H9 (cell line): ENCODE measurements at regions not wholly inside any gene's neighbourhood (a gene's known extent, or its start where the extent isn't known, plus 50 kb on each side); places are given as distances from the start of the nearest gene placed in this dataset.

Experiments
- DNase-seq: peaks from one replicate; pipeline ENCODE4 v3.0.0-alpha.2; 2017
- H2AFZ ChIP-seq: one replicate; pipeline ENCODE4 v1.6.1; 2013; ENCODE audit warnings: mild to moderate bottlenecking, low read length, control low read depth, moderate library complexity
- H2AK5ac ChIP-seq: 2 replicates; pipeline ENCODE4 v1.6.1; 2013; ENCODE audit warnings: low read length, control low read depth, mixed read lengths; ENCODE audit not compliant: insufficient read length
- H2BK120ac ChIP-seq: one replicate; pipeline ENCODE4 v1.6.1; 2013; ENCODE audit warnings: low read depth, mild to moderate bottlenecking, low read length, control low read depth, inconsistent platforms; ENCODE audit not compliant: poor library complexity, severe bottlenecking
- H2BK12ac ChIP-seq: 2 replicates; pipeline ENCODE4 v1.6.1; 2013; ENCODE audit warnings: low read length, control low read depth, mixed read lengths, low read depth; ENCODE audit not compliant: insufficient read length
- H2BK15ac ChIP-seq: 2 replicates; pipeline ENCODE4 v1.6.1; 2013; ENCODE audit warnings: low read depth, low read length, control low read depth
- H2BK20ac ChIP-seq: one replicate; pipeline ENCODE4 v1.6.1; 2013; ENCODE audit warnings: low read depth, mild to moderate bottlenecking, low read length, control low read depth, inconsistent platforms; ENCODE audit not compliant: poor library complexity, severe bottlenecking
- H2BK5ac ChIP-seq: 2 replicates; pipeline ENCODE4 v1.6.1; 2013; ENCODE audit warnings: low read length, control low read depth, mixed read lengths; ENCODE audit not compliant: insufficient read length
- H3K14ac ChIP-seq: 2 replicates; pipeline ENCODE4 v1.6.1; 2013; ENCODE audit warnings: low read length, control low read depth; ENCODE audit not compliant: insufficient read depth
- H3K18ac ChIP-seq: 2 replicates; pipeline ENCODE4 v1.6.1; 2013; ENCODE audit warnings: low read depth, mild to moderate bottlenecking, mixed read lengths, low read length, control low read depth; ENCODE audit not compliant: insufficient read length
- H3K23ac ChIP-seq: 2 replicates; pipeline ENCODE4 v1.6.1; 2013; ENCODE audit warnings: low read length, control low read depth, mixed read lengths, low read depth; ENCODE audit not compliant: insufficient read length
- H3K23me2 ChIP-seq: 2 replicates; pipeline ENCODE4 v1.6.1; 2013; ENCODE audit warnings: low read depth, mild to moderate bottlenecking, mixed read lengths, low read length, control low read depth; ENCODE audit not compliant: insufficient read length, poor library complexity, severe bottlenecking
- H3K27ac ChIP-seq: 2 replicates; pipeline ENCODE4 v1.5.1; 2013; ENCODE audit warnings: low read length, control low read depth, mixed read lengths, low read depth; ENCODE audit not compliant: insufficient read length
- H3K27me3 ChIP-seq: 2 replicates; pipeline ENCODE4 v1.6.1; 2013; ENCODE audit warnings: low read length, control low read depth, inconsistent platforms; ENCODE audit not compliant: insufficient read depth
- H3K4ac ChIP-seq: 2 replicates; pipeline ENCODE4 v1.6.1; 2013; ENCODE audit warnings: low read depth, mild to moderate bottlenecking, control low read depth, inconsistent platforms, low read length, moderate library complexity
- H3K4me1 ChIP-seq: 2 replicates; pipeline ENCODE4 v1.6.1; 2013; ENCODE audit warnings: low read length, control low read depth, inconsistent platforms; ENCODE audit not compliant: insufficient read depth
- H3K4me2 ChIP-seq: 2 replicates; pipeline ENCODE4 v1.6.1; 2013; ENCODE audit warnings: low read length, control low read depth, mixed read lengths; ENCODE audit not compliant: insufficient read length, insufficient read depth
- H3K56ac ChIP-seq: 2 replicates; pipeline ENCODE4 v1.6.1; 2013; ENCODE audit warnings: low read depth, mild to moderate bottlenecking, mixed read lengths, low read length, control low read depth; ENCODE audit not compliant: insufficient read length
- H3K79me1 ChIP-seq: 2 replicates; pipeline ENCODE4 v1.6.1; 2013; ENCODE audit warnings: low read depth, mild to moderate bottlenecking, moderate library complexity, low read length, control low read depth, inconsistent platforms; ENCODE audit not compliant: insufficient read depth, poor library complexity, severe bottlenecking
- H3K79me2 ChIP-seq: 2 replicates; pipeline ENCODE4 v1.6.1; 2013; ENCODE audit warnings: low read length, control low read depth, inconsistent platforms; ENCODE audit not compliant: insufficient read depth
- H3K9ac ChIP-seq: 2 replicates; pipeline ENCODE4 v1.6.1; 2013; ENCODE audit warnings: low read length, control low read depth, mixed read lengths; ENCODE audit not compliant: insufficient read length; ENCODE audit errors: extremely low read depth
- H3K9me3 ChIP-seq: one replicate; pipeline ENCODE4 v1.6.1; 2013; ENCODE audit warnings: low read depth, low read length, inconsistent platforms; ENCODE audit not compliant: control insufficient read depth
- H3T11ph ChIP-seq: one replicate; pipeline ENCODE4 v1.6.1; 2013; ENCODE audit warnings: mild to moderate bottlenecking, low read length, control low read depth, inconsistent platforms
- H4K20me1 ChIP-seq: one replicate; pipeline ENCODE4 v1.6.1; 2013; ENCODE audit not compliant: control insufficient read depth, insufficient read length, insufficient read depth
- H4K5ac ChIP-seq: 2 replicates; pipeline ENCODE4 v1.6.1; 2013; ENCODE audit warnings: low read depth, mild to moderate bottlenecking, mixed read lengths, low read length, control low read depth; ENCODE audit not compliant: insufficient read length
- H4K8ac ChIP-seq: replicated peaks from 2 replicates; pipeline ENCODE4 v1.6.1; 2013; ENCODE audit warnings: low read length, control low read depth, mixed read lengths, low read depth; ENCODE audit not compliant: insufficient read length
- H4K91ac ChIP-seq: 2 replicates; pipeline ENCODE4 v1.6.1; 2013; ENCODE audit warnings: low read depth, mild to moderate bottlenecking, moderate library complexity, mixed read lengths, low read length, control low read depth; ENCODE audit not compliant: insufficient read length
- H3K27ac Mint-ChIP-seq, 3 experiments: 2 replicates in 2 of 3; 3 replicates in 1 of 3; pipeline ENCODE4 v1.8.0; 2020 to 2021; ENCODE audit warnings: mixed read lengths in 3 of 3, mild to moderate bottlenecking in 1 of 3, moderate library complexity in 1 of 3
- H3K27me3 Mint-ChIP-seq: 2 replicates; pipeline ENCODE4 v1.8.0; 2021; ENCODE audit warnings: low read depth, mild to moderate bottlenecking, moderate library complexity, mixed read lengths
- H3K36me3 Mint-ChIP-seq, 3 experiments: 2 replicates in 2 of 3; 3 replicates in 1 of 3; pipeline ENCODE4 v1.8.0; 2020 to 2021; ENCODE audit warnings: low read depth in 3 of 3, mixed read lengths in 3 of 3; ENCODE audit not compliant: insufficient read depth in 1 of 3
- H3K4me1 Mint-ChIP-seq, 2 experiments: 2 replicates each; pipeline ENCODE4 v1.8.0; 2020; ENCODE audit warnings: mixed read lengths in 2 of 2
- H3K4me3 Mint-ChIP-seq, 2 experiments: 2 replicates in 1 of 2; 3 replicates in 1 of 2; pipeline ENCODE4 v1.8.0; 2020 to 2021; ENCODE audit warnings: mild to moderate bottlenecking in 2 of 2, mixed read lengths in 2 of 2, moderate library complexity in 1 of 2
- H3K9me3 Mint-ChIP-seq, 2 experiments: 2 replicates in 1 of 2; 3 replicates in 1 of 2; pipeline ENCODE4 v1.8.0; 2020; ENCODE audit warnings: mild to moderate bottlenecking in 2 of 2, mixed read lengths in 2 of 2, moderate library complexity in 1 of 2
- WGBS: extraction: QIAGEN DNeasy Blood & Tissue Kit; methylation state at CpG from one replicate; pipeline ENCODE4 v1.1.7; 2013; ENCODE audit warnings: missing lambda C conversion rate, low lambda C conversion rate, mixed read lengths; ENCODE audit not compliant: insufficient read length; ENCODE audit errors: extremely low coverage; 5-methylcytosine and 5-hydroxymethylcytosine counted together
- TF ChIP-seq, protein P1 (sequence below): fragments of 200-600 bp; sonication (generic); conservative IDR thresholded peaks from 3 replicates; pipeline ENCODE4 v1.8.0; 2021; ENCODE audit warnings: antibody characterized with exemption, mild to moderate bottlenecking

DNA sequence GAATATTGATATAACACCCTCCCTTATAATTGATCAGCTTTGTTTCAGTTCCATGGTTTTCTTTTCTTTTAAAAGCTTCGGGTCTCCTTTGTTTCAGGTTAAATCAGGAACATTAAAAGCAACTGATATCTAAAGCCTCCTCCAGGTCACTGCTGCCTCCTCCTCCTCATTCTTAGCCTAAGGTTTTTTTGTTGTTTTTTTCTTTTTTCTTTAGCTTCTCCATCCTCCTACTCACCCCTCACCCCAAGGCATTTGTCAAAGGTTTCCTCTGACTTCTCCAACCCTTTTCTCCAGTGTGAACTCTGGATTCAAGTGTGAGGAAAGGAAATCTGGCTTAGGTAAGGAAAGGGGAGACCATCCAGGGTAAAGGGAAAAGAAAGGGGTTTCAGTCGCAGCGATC lies 420.2 kb upstream of the NFE2L3 start:
- peak overlapping the region; percentile 90 for H2BK12ac ChIP-seq
- H2BK120ac ChIP-seq = no peak overlapping the region
- H4K20me1 ChIP-seq = no peaks in the 10 kb centered on the region
- no peak overlapping the region for H4K5ac ChIP-seq
- H3K4me1 Mint-ChIP-seq = peaks cover 31% of the 10 kb centered on the region in 2 experiments
- H3K23ac ChIP-seq = no peak overlapping the region
- no peak overlapping the region for H2BK15ac ChIP-seq
- H3K23me2 ChIP-seq = no peaks in the 10 kb centered on the region
- peak overlapping the region; percentile 15 for H3K18ac ChIP-seq
- H3T11ph ChIP-seq = peak overlapping the region; percentile 60
- no peak for DNase-seq
- no peaks in the 10 kb centered on the region for H3K9me3 ChIP-seq
- no peak overlapping the region for H3K4ac ChIP-seq
- H2AFZ ChIP-seq = peak overlapping the region; percentile 48
- H3K27ac Mint-ChIP-seq = no peak overlapping the region
- TF ChIP-seq, protein P1, sequence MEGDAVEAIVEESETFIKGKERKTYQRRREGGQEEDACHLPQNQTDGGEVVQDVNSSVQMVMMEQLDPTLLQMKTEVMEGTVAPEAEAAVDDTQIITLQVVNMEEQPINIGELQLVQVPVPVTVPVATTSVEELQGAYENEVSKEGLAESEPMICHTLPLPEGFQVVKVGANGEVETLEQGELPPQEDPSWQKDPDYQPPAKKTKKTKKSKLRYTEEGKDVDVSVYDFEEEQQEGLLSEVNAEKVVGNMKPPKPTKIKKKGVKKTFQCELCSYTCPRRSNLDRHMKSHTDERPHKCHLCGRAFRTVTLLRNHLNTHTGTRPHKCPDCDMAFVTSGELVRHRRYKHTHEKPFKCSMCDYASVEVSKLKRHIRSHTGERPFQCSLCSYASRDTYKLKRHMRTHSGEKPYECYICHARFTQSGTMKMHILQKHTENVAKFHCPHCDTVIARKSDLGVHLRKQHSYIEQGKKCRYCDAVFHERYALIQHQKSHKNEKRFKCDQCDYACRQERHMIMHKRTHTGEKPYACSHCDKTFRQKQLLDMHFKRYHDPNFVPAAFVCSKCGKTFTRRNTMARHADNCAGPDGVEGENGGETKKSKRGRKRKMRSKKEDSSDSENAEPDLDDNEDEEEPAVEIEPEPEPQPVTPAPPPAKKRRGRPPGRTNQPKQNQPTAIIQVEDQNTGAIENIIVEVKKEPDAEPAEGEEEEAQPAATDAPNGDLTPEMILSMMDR = no peak
- peak overlapping the region; percentile 5; the same call in 1 of the 2 replicates for H3K14ac ChIP-seq
- no peaks in the 10 kb centered on the region for H3K79me2 ChIP-seq
- H2BK5ac ChIP-seq = no peak overlapping the region
- no CpG with 5 or more reads among the region's 3 CpGs for WGBS
- H2BK20ac ChIP-seq = peak overlapping the region; percentile 86
- H3K56ac ChIP-seq = no peak overlapping the region
- no peak overlapping the region for H4K8ac ChIP-seq
- no peak overlapping the region for H3K27ac ChIP-seq
- no peak overlapping the region for H3K4me2 ChIP-seq
- no peaks in the 10 kb centered on the region; the same call in 1 of the 2 replicates for H3K27me3 ChIP-seq
- H3K4me1 ChIP-seq = peaks cover 16% of the 10 kb centered on the region
- H3K4me3 Mint-ChIP-seq = no peak overlapping the region
- H2AK5ac ChIP-seq = no peak overlapping the region
- no peaks in the 10 kb centered on the region for H3K9me3 Mint-ChIP-seq
- H4K91ac ChIP-seq = no peak overlapping the region
- no peak overlapping the region for H3K9ac ChIP-seq
- H3K27me3 Mint-ChIP-seq = peaks cover 11% of the 10 kb centered on the region
- no peaks in the 10 kb centered on the region for H3K36me3 Mint-ChIP-seq
- no peaks in the 10 kb centered on the region for H3K79me1 ChIP-seq
